GM23338 (cell line): ENCODE measurements at regions not wholly inside any gene's neighbourhood (a gene's known extent, or its start where the extent isn't known, plus 50 kb on each side); places are given as distances from the start of the nearest gene placed in this dataset.

Source experiments
- CREB1 ChIP-seq: fragments of 250-450 bp; sonication (Bioruptor Pico); IDR thresholded peaks from 2 replicates; pipeline ENCODE4 v1.5.0; 2020; ENCODE audit warnings: low read depth, mild to moderate bottlenecking, moderate library complexity
- EZH2phosphoT487 ChIP-seq: fragments of 200-600 bp; sonication (generic); IDR thresholded peaks from one replicate; pipeline ENCODE4 v1.8.1; 2018; ENCODE audit warnings: antibody characterized with exemption; ENCODE audit not compliant: unreplicated experiment
- TF ChIP-seq, protein P1 (sequence below), 2 experiments: fragments of 200-600 bp in 1 of 2; sonication (generic) in 1 of 2; conservative IDR thresholded peaks; 2 replicates each; pipeline versions ENCODE4 v1.5.1 to v1.6.1; 2016 to 2017; ENCODE audit warnings: antibody characterized with exemption in 2 of 2, low read depth in 2 of 2, mild to moderate bottlenecking in 2 of 2, moderate library complexity in 1 of 2
- TF ChIP-seq, protein P2 (sequence below): IDR thresholded peaks from one replicate; pipeline ENCODE4 v1.6.1; 2018; ENCODE audit warnings: antibody characterized with exemption; ENCODE audit not compliant: unreplicated experiment

DNA sequence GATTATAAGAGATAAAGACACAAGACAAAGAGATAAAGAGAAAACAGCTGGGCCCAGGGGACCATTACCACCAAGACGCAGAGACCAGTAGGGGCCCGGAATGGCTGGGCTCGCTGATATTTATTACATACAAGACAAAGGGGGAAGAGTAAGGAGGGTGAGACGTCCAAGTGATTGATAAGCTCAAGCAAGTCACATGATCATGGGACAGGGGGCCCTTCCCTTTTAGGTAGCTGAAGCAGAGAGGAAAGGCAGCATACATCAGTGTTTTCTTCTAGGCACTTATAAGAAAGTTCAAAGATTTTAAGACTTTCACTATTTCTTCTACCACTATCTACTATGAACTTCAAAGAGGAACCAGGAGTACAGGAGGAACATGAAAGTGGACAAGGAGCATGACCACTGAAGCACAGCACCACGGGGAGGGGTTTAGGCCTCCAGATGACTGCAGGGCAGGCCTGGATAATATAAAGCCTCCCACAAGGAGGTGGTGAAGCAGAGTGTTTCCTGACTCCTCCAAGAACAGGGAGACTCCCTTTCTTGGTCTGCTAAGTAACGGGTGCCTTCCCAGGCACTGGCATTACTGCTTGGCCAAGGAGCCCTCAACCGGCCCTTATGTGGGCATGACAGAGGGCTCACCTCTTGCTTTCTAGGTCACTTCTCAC is 63.9 kb upstream of the ARL4D start:
- no peak for TF ChIP-seq EZH2phosphoT487
- TF ChIP-seq, protein P1, sequence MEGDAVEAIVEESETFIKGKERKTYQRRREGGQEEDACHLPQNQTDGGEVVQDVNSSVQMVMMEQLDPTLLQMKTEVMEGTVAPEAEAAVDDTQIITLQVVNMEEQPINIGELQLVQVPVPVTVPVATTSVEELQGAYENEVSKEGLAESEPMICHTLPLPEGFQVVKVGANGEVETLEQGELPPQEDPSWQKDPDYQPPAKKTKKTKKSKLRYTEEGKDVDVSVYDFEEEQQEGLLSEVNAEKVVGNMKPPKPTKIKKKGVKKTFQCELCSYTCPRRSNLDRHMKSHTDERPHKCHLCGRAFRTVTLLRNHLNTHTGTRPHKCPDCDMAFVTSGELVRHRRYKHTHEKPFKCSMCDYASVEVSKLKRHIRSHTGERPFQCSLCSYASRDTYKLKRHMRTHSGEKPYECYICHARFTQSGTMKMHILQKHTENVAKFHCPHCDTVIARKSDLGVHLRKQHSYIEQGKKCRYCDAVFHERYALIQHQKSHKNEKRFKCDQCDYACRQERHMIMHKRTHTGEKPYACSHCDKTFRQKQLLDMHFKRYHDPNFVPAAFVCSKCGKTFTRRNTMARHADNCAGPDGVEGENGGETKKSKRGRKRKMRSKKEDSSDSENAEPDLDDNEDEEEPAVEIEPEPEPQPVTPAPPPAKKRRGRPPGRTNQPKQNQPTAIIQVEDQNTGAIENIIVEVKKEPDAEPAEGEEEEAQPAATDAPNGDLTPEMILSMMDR (conservative IDR thresholded peaks at IDR 0.05; ENCODE audit: low read depth in 2 of 2): no peak
- TF ChIP-seq, protein P2, sequence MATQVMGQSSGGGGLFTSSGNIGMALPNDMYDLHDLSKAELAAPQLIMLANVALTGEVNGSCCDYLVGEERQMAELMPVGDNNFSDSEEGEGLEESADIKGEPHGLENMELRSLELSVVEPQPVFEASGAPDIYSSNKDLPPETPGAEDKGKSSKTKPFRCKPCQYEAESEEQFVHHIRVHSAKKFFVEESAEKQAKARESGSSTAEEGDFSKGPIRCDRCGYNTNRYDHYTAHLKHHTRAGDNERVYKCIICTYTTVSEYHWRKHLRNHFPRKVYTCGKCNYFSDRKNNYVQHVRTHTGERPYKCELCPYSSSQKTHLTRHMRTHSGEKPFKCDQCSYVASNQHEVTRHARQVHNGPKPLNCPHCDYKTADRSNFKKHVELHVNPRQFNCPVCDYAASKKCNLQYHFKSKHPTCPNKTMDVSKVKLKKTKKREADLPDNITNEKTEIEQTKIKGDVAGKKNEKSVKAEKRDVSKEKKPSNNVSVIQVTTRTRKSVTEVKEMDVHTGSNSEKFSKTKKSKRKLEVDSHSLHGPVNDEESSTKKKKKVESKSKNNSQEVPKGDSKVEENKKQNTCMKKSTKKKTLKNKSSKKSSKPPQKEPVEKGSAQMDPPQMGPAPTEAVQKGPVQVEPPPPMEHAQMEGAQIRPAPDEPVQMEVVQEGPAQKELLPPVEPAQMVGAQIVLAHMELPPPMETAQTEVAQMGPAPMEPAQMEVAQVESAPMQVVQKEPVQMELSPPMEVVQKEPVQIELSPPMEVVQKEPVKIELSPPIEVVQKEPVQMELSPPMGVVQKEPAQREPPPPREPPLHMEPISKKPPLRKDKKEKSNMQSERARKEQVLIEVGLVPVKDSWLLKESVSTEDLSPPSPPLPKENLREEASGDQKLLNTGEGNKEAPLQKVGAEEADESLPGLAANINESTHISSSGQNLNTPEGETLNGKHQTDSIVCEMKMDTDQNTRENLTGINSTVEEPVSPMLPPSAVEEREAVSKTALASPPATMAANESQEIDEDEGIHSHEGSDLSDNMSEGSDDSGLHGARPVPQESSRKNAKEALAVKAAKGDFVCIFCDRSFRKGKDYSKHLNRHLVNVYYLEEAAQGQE: no peak
- TF ChIP-seq CREB1: no peak
